Right cardiac atrium (tissue), 5 donors: ENCODE measurements at regions not wholly inside any gene's neighbourhood (a gene's known extent, or its start where the extent isn't known, plus 50 kb on each side); places are given as distances from the start of the nearest gene placed in this dataset.

Source experiments
- ATAC-seq, 2 donors: fragments of 200-7000 bp; cut with Tn5 transposase; one replicate each; pipeline versions ENCODE4 v1.8.0 to v1.9.1; 2020; ENCODE audit warnings: moderate library complexity in 2 of 2, mild to moderate bottlenecking in 1 of 2
- DNase-seq, 3 donors: peaks; one replicate each; pipeline ENCODE4 v3.0.0-alpha.2; 2020
- H3K27ac ChIP-seq: one replicate; pipeline ENCODE4 v1.5.1; 2013; ENCODE audit warnings: mild to moderate bottlenecking, low read length, control low read depth, moderate library complexity
- H3K27me3 ChIP-seq: one replicate; pipeline ENCODE4 v1.6.1; 2013; ENCODE audit not compliant: control insufficient read depth, insufficient read depth
- H3K4me1 ChIP-seq: one replicate; pipeline ENCODE4 v1.6.1; 2013; ENCODE audit warnings: low read length; ENCODE audit not compliant: control insufficient read depth, insufficient read depth
- H3K4me3 ChIP-seq: one replicate; pipeline ENCODE4 v1.5.1; 2013; ENCODE audit warnings: low read length, control low read depth
- H3K9me3 ChIP-seq: one replicate; pipeline ENCODE4 v1.6.1; 2013; ENCODE audit warnings: low read length; ENCODE audit not compliant: control insufficient read depth
- WGBS: extraction: QIAGEN DNeasy Blood & Tissue Kit; methylation state at CpG from one replicate; pipeline ENCODE4 v1.1.7; 2013; 5-methylcytosine and 5-hydroxymethylcytosine counted together
- intact Hi-C, 4 donors: fragments of 100-400 bp; cut with DNase I; formaldehyde crosslinking; loops; one replicate each; pipeline versions ENCODE4 v1.11.0 to v1.14.0; 2022 to 2023
- donor health status: healthy with polysubstance abuse.
- donor health status: DM: no; HTN: yes; CAD: no.
- donor health status: DM: no; HTN: no; CAD: no.
- donor health status: DM: no; HTN: yes; CAD: no; lungs with severe emphysema.
- donor health status: DM: yes; HTN: yes; CAD: no.

DNA sequence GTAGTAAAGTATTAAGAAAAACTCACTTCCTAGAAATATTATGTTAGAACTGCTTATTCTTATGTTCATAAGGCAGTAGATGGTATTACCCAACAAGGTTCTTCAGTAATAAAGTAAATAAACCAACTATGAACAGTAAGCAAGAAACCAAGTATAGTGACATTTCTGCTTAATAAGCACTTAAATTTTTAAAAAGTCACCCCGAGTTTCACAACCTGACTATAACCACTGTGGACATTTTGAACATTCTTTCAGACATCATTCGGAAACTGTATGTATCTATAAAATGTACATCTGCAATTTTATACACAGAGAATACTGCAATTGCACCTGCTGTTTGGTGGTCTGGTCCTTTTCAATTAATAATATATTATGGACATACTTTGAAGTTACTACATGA, 1073.6 kb downstream of the XPNPEP1 start:
- no peak overlapping the region for H3K27ac ChIP-seq
- intact Hi-C loops: no loop called here
- no peaks in the 10 kb centered on the region for H3K9me3 ChIP-seq
- WGBS: 78% methylated on average over 2 of the region's 2 CpGs
- no peak overlapping the region for H3K4me3 ChIP-seq
- ATAC-seq (no peak), DNase-seq (no peak)
- no peaks in the 10 kb centered on the region for H3K27me3 ChIP-seq
- H3K4me1 ChIP-seq: no peaks in the 10 kb centered on the region

DNA sequence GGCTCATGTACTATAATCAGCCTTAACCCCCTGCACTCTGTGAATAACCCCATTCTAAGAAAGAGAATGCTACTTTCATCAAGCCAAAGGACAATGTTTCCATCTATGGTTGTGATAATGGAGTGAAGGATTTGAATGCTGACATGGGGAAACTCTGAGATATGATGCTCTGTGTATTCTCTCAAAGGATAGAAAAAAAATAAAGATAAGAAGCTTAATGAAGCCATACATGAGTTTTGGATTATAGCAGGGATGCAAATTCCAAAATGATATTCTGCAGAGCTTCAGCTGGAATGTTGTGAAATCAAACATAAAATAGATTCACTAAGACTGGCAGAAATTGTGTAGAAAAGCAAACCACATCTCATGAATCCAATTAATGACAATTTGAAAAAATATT, 1074.1 kb downstream of the XPNPEP1 start:
- intact Hi-C loops: no loop called here
- H3K4me1 ChIP-seq: no peaks in the 10 kb centered on the region
- H3K27me3 ChIP-seq: no peaks in the 10 kb centered on the region
- DNase-seq (no peak), ATAC-seq (no peak)
- no peaks in the 10 kb centered on the region for H3K9me3 ChIP-seq
- H3K27ac ChIP-seq: no peak overlapping the region
- no peak overlapping the region for H3K4me3 ChIP-seq

DNA sequence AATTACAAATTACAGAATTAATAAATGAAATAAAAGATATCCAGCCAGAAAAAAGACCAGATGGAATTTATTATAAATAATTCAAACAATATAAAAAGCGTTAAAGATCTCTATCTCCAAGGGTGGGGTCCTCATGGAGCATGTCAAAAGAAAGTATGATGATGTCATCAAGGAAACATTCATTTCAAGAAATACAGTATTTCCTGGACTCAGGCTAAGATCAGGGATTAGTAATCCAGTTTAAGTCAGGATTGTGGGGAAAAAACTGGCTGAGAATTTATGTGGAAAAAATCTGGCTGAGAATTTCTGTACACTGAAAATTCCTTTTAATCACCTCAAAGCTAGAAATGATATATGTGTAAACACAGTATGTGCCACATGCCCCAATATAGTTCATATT, 1075.3 kb downstream of the XPNPEP1 start:
- intact Hi-C loops: no loop called here
- H3K4me3 ChIP-seq: no peak overlapping the region
- no peaks in the 10 kb centered on the region for H3K4me1 ChIP-seq
- no peaks in the 10 kb centered on the region for H3K27me3 ChIP-seq
- 56% methylated on average over 1 of the region's 1 CpG for WGBS
- DNase-seq (no peak), ATAC-seq (no peak)
- H3K27ac ChIP-seq: no peak overlapping the region
- H3K9me3 ChIP-seq: no peaks in the 10 kb centered on the region

DNA sequence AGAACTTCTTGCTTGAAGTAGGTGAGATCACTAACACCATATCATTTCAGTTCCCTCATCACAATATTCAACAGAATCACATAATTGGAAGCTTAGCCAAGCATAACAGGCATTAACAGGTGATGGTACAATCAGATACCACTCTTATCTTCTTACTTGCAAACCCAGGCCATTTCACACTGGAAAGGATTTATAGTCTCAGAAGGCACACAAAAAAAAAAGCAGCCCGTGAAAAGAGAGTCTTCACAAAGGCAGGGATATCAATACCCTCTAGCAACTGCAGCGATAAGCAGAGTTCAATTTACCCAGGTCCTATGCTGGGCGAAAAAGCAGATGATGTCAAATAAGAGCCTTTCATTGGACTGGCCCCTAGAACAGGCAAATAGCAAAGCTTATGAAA, 1082.4 kb downstream of the XPNPEP1 start:
- no peak for DNase-seq
- Histone ChIP-seq H3K27me3 (no peaks in the 10 kb centered on the region), H3K4me3 (no peak overlapping the region), H3K27ac (no peak overlapping the region), H3K4me1 (no peaks in the 10 kb centered on the region), H3K9me3 (no peaks in the 10 kb centered on the region)
- 77% methylated on average over 3 of the region's 3 CpGs for WGBS
- intact Hi-C loops: no loop called here
- ATAC-seq: no peak

DNA sequence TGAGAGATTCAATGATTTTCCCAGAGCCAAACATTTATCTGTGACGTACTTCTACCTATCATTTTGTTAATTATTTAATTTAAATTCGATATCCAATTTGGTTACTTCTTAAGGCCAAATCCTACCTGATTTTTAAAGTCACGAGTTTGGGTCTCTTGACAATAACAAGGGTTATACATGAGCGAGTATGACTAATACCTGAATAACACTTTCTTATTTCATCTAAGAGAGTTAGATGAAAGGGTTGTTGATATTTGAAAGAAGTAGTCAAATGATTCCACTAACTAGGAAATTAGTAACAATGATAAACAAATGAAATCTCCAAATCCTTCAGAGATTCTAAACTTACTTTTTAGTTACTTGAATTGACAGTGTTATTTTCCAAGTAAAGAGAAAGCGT, 1086.9 kb downstream of the XPNPEP1 start:
- Histone ChIP-seq H3K4me1 (no peaks in the 10 kb centered on the region), H3K27ac (no peak overlapping the region), H3K27me3 (no peaks in the 10 kb centered on the region), H3K9me3 (no peaks in the 10 kb centered on the region), H3K4me3 (no peak overlapping the region)
- intact Hi-C loops: no loop called here
- no peak for ATAC-seq
- DNase-seq: no peak
- WGBS: 82% methylated on average over 5 of the region's 5 CpGs

DNA sequence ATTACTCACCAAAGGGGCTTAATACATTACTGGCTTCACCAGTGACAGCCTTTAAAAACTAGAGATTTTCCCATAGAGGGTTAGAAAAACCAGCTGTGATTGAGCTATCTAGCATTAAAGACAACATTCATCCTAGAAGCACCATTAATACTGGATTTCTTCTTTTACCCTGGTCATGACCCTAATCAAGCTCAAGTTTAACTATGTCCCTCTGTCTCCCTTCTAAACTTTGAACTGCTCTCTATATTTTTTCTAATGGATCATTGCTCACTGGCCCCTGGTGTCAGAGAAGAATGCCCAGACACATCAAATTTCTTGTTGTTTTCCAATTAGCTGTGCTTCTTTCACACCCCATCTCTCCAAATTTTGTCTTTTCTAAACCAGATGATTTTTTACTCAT, 1101.3 kb downstream of the XPNPEP1 start:
- Histone ChIP-seq H3K9me3 (no peaks in the 10 kb centered on the region), H3K4me3 (no peak overlapping the region), H3K4me1 (no peaks in the 10 kb centered on the region), H3K27me3 (no peaks in the 10 kb centered on the region), H3K27ac (no peak overlapping the region)
- intact Hi-C loops: no loop called here
- no peak for ATAC-seq
- DNase-seq: no peak

DNA sequence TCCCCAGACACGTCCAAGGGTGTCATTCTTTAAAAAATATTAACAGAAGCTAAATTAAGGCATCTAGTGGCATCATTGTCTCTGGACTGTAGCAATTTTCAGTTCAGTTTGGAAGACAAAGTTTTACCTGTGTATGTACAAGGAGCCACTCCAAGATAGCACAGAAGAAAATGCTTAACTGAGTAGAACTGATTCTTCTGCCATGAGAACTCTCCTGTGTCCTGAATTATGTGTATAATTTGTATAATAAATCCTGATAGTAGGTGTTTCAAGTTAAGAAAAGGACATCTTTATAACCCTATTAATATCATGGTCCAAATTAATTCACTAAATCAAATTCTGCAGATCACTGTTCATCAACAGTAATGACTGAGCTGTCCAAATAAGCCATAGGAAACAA, 1104.0 kb downstream of the XPNPEP1 start:
- Histone ChIP-seq H3K27me3 (no peaks in the 10 kb centered on the region), H3K27ac (no peak overlapping the region), H3K4me1 (no peaks in the 10 kb centered on the region), H3K4me3 (no peak overlapping the region), H3K9me3 (no peaks in the 10 kb centered on the region)
- no peak for DNase-seq
- 68% methylated on average over 1 of the region's 1 CpG for WGBS
- intact Hi-C loops: no loop called here
- ATAC-seq: no peak

DNA sequence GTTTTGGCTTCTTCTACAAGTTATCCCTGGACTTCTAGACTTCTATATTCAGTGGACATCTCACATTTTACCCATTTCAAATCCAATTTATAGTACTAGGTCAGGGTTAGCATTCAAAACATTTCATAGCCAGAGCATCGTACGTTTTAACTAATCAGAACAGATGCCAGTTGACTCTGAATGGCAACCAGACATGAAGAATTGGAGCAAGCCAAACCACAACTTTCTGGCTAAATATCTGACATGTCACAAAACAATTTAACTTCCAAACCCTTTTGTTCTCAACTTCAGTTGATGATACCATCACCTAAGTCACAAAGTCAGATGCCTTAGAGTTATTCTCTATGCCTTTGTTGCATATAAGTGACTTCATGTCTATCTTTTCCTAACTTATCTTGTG, 1105.7 kb downstream of the XPNPEP1 start:
- Histone ChIP-seq H3K27me3 (no peaks in the 10 kb centered on the region), H3K4me1 (no peaks in the 10 kb centered on the region), H3K9me3 (no peaks in the 10 kb centered on the region), H3K4me3 (no peak overlapping the region), H3K27ac (no peak overlapping the region)
- WGBS: 55% methylated on average over 2 of the region's 2 CpGs
- intact Hi-C loops: no loop called here
- no peak for DNase-seq
- ATAC-seq: no peak

DNA sequence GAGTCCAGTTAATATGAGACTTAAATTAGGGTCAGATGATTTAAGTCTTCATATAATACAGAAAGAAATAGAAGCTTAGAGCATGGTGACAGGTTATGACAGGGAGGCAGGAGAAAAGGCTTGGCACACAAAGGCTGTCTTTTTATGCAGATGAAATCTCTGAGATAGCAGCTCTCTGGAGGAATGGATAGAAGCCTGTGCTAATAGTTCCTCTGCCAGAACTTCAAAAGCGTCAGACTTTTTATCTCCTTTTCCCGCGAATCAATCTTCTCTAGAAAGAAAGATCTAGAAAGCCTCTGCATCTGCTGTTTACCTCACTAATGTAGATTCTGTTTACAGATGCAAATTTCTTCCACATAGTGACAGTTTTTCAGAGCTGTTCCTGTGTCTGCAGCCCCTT, 1106.2 kb downstream of the XPNPEP1 start:
- Histone ChIP-seq H3K4me1 (no peaks in the 10 kb centered on the region), H3K27me3 (no peaks in the 10 kb centered on the region), H3K9me3 (no peaks in the 10 kb centered on the region), H3K4me3 (no peak overlapping the region), H3K27ac (no peak overlapping the region)
- DNase-seq: no peak
- no peak for ATAC-seq
- intact Hi-C loops: no loop called here
- 23% methylated on average over 3 of the region's 3 CpGs for WGBS

DNA sequence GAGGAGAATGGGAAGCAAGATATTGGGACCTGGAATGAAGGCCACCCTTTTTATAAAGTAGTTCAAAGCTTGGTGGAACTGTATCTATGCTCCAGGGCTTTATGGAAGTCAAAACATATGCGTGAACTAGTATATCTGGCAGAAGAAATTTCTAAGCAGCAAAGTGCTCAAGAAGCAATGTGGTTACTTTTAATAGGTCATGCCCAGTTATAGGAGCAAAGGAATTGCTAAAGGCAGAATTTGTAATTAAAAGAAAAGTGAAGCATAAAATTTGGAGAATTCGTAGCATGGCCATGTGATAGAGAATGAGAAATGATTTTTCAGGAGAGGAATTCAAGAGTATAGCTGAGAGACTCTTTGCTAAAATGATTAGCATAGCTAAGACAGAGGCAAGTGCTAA, 1110.4 kb downstream of the XPNPEP1 start:
- no peaks in the 10 kb centered on the region for H3K4me1 ChIP-seq
- no peak overlapping the region for H3K4me3 ChIP-seq
- no peaks in the 10 kb centered on the region for H3K9me3 ChIP-seq
- no peak overlapping the region for H3K27ac ChIP-seq
- DNase-seq (no peak), ATAC-seq (no peak)
- WGBS: 70% methylated on average over 2 of the region's 2 CpGs
- H3K27me3 ChIP-seq: no peaks in the 10 kb centered on the region
- intact Hi-C loops: no loop called here

DNA sequence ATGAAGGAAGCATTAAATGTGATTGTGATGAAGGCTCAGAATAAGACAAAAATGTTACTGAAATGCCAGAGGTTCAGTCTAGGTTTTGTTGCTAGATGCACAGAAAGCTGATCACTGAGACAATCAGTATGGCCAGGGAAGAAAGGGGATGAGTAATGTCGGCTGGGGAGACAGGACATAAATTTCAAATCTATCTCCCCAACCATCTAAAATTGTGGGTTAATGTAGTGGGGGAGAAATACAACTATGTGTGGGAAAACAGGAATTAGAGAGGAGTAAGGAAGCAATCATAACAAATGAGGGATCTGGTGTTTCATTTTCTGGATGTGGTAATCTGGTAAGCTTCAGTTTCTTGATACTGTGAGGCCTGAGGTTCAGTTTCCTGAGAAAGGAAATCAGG, 1111.0 kb downstream of the XPNPEP1 start:
- intact Hi-C loops: no loop called here
- 66% methylated on average over 1 of the region's 1 CpG for WGBS
- H3K4me3 ChIP-seq: no peak overlapping the region
- no peak for DNase-seq
- no peak for ATAC-seq
- no peaks in the 10 kb centered on the region for H3K9me3 ChIP-seq
- no peak overlapping the region for H3K27ac ChIP-seq
- H3K4me1 ChIP-seq: no peaks in the 10 kb centered on the region
- H3K27me3 ChIP-seq: no peaks in the 10 kb centered on the region

DNA sequence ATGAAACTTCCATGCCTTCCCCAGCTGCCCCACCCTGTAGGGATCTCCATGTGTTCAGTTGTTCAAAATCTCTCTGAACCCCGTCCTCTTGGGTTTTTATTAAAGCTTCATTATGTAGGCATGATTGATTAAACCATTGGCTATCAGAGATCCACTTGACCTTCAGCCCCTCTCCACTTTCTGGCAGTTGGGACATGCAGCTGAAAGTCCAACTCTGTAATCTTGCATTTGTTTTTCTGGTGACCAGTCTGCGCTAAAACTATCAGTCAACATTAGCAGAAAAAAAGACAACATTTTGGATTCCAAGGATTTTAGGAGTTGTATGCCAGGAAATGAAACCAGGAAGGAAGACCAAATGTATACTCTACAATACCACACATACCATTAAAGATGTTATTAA, 1115.1 kb downstream of the XPNPEP1 start:
- H3K4me1 ChIP-seq: no peaks in the 10 kb centered on the region
- no peak overlapping the region for H3K27ac ChIP-seq
- H3K27me3 ChIP-seq: no peaks in the 10 kb centered on the region
- intact Hi-C loops: no loop called here
- H3K4me3 ChIP-seq: no peak overlapping the region
- ATAC-seq (no peak), DNase-seq (no peak)
- no peaks in the 10 kb centered on the region for H3K9me3 ChIP-seq
- 71% methylated on average over 2 of the region's 2 CpGs for WGBS
